ENCODE measurements at regions not wholly inside any gene's neighbourhood (a gene's known extent, or its start where the extent isn't known, plus 50 kb on each side); places are given as distances from the start of the nearest gene placed in this dataset.

DNA sequence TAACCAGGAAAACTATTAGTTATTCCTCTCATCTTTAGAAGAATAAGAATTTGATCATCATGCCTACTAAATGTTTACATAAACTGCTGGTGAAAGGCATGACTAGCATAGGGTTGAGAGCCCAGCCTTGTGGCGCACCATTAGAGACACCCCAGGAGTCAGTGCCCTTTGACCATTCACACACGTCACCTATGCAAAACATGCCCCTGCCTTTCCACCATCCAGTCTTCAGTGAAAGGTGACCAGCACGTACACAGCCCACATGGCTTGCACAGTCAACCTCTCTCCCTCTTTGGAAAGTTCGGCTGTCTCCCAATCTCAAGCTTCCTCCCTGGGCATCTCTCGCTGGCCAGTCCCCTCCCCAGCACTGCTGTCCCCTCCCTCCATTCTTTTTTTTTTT lies 150.3 kb downstream of the ENGASE start:
- TF ChIP-seq, protein P1, sequence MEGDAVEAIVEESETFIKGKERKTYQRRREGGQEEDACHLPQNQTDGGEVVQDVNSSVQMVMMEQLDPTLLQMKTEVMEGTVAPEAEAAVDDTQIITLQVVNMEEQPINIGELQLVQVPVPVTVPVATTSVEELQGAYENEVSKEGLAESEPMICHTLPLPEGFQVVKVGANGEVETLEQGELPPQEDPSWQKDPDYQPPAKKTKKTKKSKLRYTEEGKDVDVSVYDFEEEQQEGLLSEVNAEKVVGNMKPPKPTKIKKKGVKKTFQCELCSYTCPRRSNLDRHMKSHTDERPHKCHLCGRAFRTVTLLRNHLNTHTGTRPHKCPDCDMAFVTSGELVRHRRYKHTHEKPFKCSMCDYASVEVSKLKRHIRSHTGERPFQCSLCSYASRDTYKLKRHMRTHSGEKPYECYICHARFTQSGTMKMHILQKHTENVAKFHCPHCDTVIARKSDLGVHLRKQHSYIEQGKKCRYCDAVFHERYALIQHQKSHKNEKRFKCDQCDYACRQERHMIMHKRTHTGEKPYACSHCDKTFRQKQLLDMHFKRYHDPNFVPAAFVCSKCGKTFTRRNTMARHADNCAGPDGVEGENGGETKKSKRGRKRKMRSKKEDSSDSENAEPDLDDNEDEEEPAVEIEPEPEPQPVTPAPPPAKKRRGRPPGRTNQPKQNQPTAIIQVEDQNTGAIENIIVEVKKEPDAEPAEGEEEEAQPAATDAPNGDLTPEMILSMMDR (IDR thresholded peaks at IDR 0.05 in 8 of 11, conservative IDR thresholded peaks at IDR 0.05 in 3 of 11), result no peak
- no peak for TF ChIP-seq POLR2A (IDR thresholded peaks at IDR 0.05)
- no peak for TF ChIP-seq POLR2AphosphoS5 (IDR thresholded peaks at IDR 0.05)
- H3K27me3 ChIP-seq (replicated peaks in 1 of 7), result peaks cover 0 to 93% (median 45%) of the 10 kb centered on the region in 7 donors
- WGBS, 5 donors, result 76 to 83% (median 79%) methylated on average over 5 of the region's 5 CpGs
- H3K9me3 ChIP-seq, result no peaks in the 10 kb centered on the region
- intact Hi-C loops (cut with DNase I; ENCODE audit: low total_unique reads), result no loop called here
- no peaks in the 10 kb centered on the region for H3K36me3 ChIP-seq
- no peak overlapping the region for H3K4me3 ChIP-seq
- H3K4me1 ChIP-seq, result peaks cover 0 to 12% (median 0%) of the 10 kb centered on the region in 6 donors
- H3K27ac ChIP-seq, result no peak overlapping the region
- no peak for DNase-seq

DNA sequence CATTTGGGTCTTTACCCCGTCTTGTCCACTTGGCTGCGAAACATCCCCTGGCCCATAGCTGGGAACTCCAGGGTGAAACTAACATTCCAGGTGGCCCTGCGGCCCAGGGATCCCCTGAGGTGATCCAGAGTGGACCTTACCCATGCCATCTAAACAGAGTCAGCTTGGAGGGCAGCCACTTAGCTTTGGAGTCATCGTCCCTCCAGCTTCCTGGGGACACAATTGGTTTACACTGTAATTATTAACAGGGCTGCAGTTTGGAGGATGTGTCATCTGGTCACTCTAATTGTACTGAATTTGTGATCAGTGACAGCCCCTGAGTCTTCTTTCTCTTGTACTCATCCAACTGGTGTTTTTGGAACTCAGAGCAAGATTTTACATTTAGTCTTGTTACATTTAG lies 149.9 kb downstream of the ENGASE start:
- no peaks in the 10 kb centered on the region for H3K36me3 ChIP-seq
- no peak for DNase-seq
- TF ChIP-seq POLR2A (IDR thresholded peaks at IDR 0.05) (no peak), POLR2AphosphoS5 (IDR thresholded peaks at IDR 0.05) (no peak)
- TF ChIP-seq, protein P1 (IDR thresholded peaks at IDR 0.05 in 8 of 11, conservative IDR thresholded peaks at IDR 0.05 in 3 of 11), result no peak
- intact Hi-C loops (cut with DNase I; ENCODE audit: low total_unique reads), result no loop called here
- H3K9me3 ChIP-seq, result no peaks in the 10 kb centered on the region
- no peak overlapping the region for H3K4me3 ChIP-seq
- peaks cover 0 to 95% (median 49%) of the 10 kb centered on the region in 7 donors for H3K27me3 ChIP-seq (replicated peaks in 1 of 7)
- WGBS, 5 donors, result 51 to 77% (median 64%) methylated on average over 3 to 4 of the region's 4 CpGs
- no peak overlapping the region for H3K27ac ChIP-seq
- H3K4me1 ChIP-seq, result peaks cover 0 to 15% (median 0%) of the 10 kb centered on the region in 6 donors

DNA sequence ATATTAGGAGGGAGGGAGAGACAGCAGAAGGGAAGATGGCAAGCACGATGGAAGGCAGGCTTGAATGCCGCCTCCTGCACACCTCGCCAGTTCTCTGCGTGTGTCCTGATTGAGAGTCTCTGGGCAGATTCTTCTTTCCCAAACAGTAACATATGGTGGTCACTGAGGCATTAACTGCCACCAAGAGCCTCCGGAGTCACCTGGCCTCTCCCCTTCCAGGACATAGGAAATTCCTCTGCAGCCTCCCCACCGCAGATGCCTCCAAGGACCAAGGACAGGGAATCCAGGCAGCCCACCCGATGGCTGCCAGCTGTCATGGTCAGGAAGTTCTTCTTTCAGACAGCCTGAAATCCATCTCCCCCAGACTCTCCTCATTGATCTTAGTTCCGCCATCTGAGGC lies 149.3 kb downstream of the ENGASE start:
- intact Hi-C loops (cut with DNase I; ENCODE audit: low total_unique reads), result no loop called here
- no peak for DNase-seq
- Histone ChIP-seq H3K36me3 (no peaks in the 10 kb centered on the region), H3K27me3 (replicated peaks in 1 of 7) (peaks cover 0 to 100% (median 54%) of the 10 kb centered on the region in 7 donors), H3K27ac (no peak overlapping the region), H3K4me3 (no peak overlapping the region), H3K9me3 (no peaks in the 10 kb centered on the region), H3K4me1 (peaks cover 0 to 15% (median 0%) of the 10 kb centered on the region in 6 donors)
- TF ChIP-seq, protein P1 (IDR thresholded peaks at IDR 0.05 in 8 of 11, conservative IDR thresholded peaks at IDR 0.05 in 3 of 11), result no peak
- TF ChIP-seq POLR2A (IDR thresholded peaks at IDR 0.05) (no peak), POLR2AphosphoS5 (IDR thresholded peaks at IDR 0.05) (no peak)
- WGBS, 5 donors, result 68 to 83% (median 71%) methylated on average over 8 of the region's 8 CpGs

DNA sequence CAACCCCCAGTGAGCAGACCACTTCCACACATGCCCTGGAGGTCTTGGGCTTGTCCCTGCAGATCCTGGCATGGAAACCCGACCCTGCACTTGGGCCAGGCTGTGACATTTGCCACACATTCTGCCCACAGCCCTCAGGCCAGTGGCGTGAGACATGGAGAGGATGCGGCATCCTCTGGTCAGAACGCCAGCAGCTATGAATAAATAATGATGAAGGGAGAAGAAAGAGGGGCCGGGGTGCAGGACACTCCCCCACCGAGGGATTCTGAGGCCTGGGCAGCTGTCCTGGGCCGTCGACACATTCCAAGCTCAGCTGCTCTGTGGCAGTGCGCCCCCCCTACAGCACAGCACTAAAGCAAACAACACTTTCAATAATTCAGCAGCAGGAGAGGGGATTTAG lies 148.8 kb downstream of the ENGASE start:
- peaks cover 0 to 100% (median 55%) of the 10 kb centered on the region in 7 donors for H3K27me3 ChIP-seq (replicated peaks in 1 of 7)
- 43 to 59% (median 55%) methylated on average over 8 to 9 of the region's 9 CpGs for WGBS, 5 donors
- no peak for TF ChIP-seq POLR2A (IDR thresholded peaks at IDR 0.05)
- no peak for TF ChIP-seq POLR2AphosphoS5 (IDR thresholded peaks at IDR 0.05)
- TF ChIP-seq, protein P1 (IDR thresholded peaks at IDR 0.05 in 8 of 11, conservative IDR thresholded peaks at IDR 0.05 in 3 of 11), result no peak
- intact Hi-C loops (cut with DNase I; ENCODE audit: low total_unique reads), result no loop called here
- H3K9me3 ChIP-seq, result no peaks in the 10 kb centered on the region
- H3K36me3 ChIP-seq, result no peaks in the 10 kb centered on the region
- no peak for DNase-seq
- H3K4me1 ChIP-seq, result peaks cover 0 to 15% (median 0%) of the 10 kb centered on the region in 6 donors
- H3K4me3 ChIP-seq, result no peak overlapping the region
- H3K27ac ChIP-seq, result no peak overlapping the region
